ENCODE measurements at regions not wholly inside any gene's neighbourhood (a gene's known extent, or its start where the extent isn't known, plus 50 kb on each side); places are given as distances from the start of the nearest gene placed in this dataset.
"Not testable (repeated sequence)": the region's sequence is repeated elsewhere in the genome, so short reads cannot be mapped to it uniquely, and the experiment has no call there.

DNA sequence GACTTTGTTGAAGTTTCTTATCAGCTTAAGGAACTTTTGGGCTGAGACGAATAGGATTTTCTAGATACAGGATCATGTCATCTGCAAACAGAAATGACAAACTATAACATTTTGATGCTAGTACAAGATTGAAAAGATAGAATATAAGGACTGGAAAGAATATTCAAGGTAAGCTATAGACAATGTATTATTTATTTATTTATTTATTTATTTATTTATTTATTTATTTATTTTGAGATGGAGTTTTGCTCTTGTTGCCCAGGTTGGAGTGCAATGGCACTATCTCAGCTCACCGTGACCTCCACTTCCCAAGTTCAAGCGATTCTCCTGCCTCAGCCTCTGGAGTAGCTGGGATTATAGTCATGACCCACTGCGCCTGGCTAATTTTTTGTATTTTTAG lies 125.0 kb downstream of the OTOR start:
- not testable (repeated sequence) for H3K27ac ChIP-seq (ENCODE audit: low read depth in 1 of 3, low read length in 2 of 3); H3K4me1 ChIP-seq (ENCODE audit: control insufficient read depth in 3 of 3, insufficient read depth in 2 of 3, low read depth in 1 of 3, low read length in 2 of 3); DNase-seq; FAIRE-seq; H3K36me3 ChIP-seq (ENCODE audit: control insufficient read depth in 3 of 3, insufficient read depth in 2 of 3, low read depth in 1 of 3, low read length in 3 of 3); H3K9me3 ChIP-seq (ENCODE audit: control insufficient read depth in 2 of 2, insufficient read depth in 1 of 2, low read depth in 1 of 2, low read length in 1 of 2); H3K4me3 ChIP-seq (ENCODE audit: low read depth in 1 of 3, low read length in 3 of 3); H3K27me3 ChIP-seq (ENCODE audit: control insufficient read depth in 3 of 3, insufficient read depth in 3 of 3, low read length in 3 of 3)
- WGBS, 3 donors: 96 to 98% (median 96%) methylated on average over 4 of the region's 4 CpGs

DNA sequence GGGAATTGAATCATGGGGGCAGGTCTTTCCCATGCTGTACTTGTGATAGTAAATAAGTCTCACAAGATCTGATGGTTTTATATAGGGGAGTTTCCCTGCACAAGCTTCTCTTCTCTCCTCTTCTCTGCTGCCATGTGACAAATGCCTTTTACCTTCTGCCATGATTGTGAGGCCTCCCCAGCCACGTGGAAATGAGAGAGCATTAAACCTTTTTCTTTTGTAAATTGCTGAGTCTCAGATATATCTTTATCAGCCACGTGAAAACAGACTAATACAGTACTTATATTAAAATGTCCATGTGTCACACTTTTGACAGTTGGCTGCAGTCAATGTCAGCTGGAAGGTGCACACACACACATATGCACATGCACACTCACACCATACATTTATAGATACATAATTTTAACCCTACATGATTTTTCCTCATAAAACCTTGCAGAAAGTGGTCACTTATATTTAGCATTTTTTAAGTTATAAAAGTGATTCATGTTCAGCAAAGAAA lies 128.9 kb downstream of the OTOR start:
- H3K36me3 ChIP-seq (ENCODE audit: control insufficient read depth in 3 of 3, insufficient read depth in 2 of 3, low read depth in 1 of 3, low read length in 3 of 3): no peaks in the 10 kb centered on the region
- 16 to 42% (median 17%) methylated on average over 2 of the region's 2 CpGs for WGBS, 3 donors
- no peaks in the 10 kb centered on the region for H3K27me3 ChIP-seq (ENCODE audit: control insufficient read depth in 3 of 3, insufficient read depth in 3 of 3, low read length in 3 of 3)
- H3K27ac ChIP-seq (ENCODE audit: low read depth in 1 of 3, low read length in 2 of 3): no peak overlapping the region
- no peaks in the 10 kb centered on the region for H3K4me1 ChIP-seq (ENCODE audit: control insufficient read depth in 3 of 3, insufficient read depth in 2 of 3, low read depth in 1 of 3, low read length in 2 of 3)
- no peak overlapping the region for H3K4me3 ChIP-seq (ENCODE audit: low read depth in 1 of 3, low read length in 3 of 3)
- FAIRE-seq: no peak
- DNase-seq: no peak
- H3K9me3 ChIP-seq (ENCODE audit: control insufficient read depth in 2 of 2, insufficient read depth in 1 of 2, low read depth in 1 of 2, low read length in 1 of 2): no peaks in the 10 kb centered on the region

DNA sequence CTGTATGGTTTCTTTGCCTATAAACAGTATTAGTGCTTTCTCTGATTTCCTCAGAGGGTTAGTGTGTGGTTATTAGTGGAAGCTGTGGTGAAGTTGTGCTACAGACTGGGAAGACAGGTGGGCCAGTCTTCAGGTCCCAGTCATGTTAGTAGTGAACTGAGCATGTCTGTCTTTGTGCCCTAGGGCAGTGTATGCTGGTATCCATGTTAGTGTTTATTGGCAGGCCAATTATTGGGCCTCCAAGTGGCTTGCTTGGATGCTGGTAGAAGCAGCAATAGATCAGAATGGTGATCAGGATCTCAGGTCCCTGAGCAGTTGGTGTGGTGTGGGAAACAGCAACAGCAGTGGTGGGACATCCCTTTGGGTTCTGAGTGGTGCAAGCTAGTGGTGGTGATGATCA lies 137.6 kb downstream of the OTOR start:
- Histone ChIP-seq H3K27ac (ENCODE audit: low read depth in 1 of 3, low read length in 2 of 3) (no peak overlapping the region), H3K4me3 (ENCODE audit: low read depth in 1 of 3, low read length in 3 of 3) (no peak overlapping the region), H3K9me3 (ENCODE audit: control insufficient read depth in 2 of 2, insufficient read depth in 1 of 2, low read depth in 1 of 2, low read length in 1 of 2) (no peaks in the 10 kb centered on the region), H3K36me3 (ENCODE audit: control insufficient read depth in 3 of 3, insufficient read depth in 2 of 3, low read depth in 1 of 3, low read length in 3 of 3) (no peaks in the 10 kb centered on the region), H3K4me1 (ENCODE audit: control insufficient read depth in 3 of 3, insufficient read depth in 2 of 3, low read depth in 1 of 3, low read length in 2 of 3) (no peaks in the 10 kb centered on the region), H3K27me3 (ENCODE audit: control insufficient read depth in 3 of 3, insufficient read depth in 3 of 3, low read length in 3 of 3) (no peaks in the 10 kb centered on the region)
- FAIRE-seq (no peak), DNase-seq (no peak)

DNA sequence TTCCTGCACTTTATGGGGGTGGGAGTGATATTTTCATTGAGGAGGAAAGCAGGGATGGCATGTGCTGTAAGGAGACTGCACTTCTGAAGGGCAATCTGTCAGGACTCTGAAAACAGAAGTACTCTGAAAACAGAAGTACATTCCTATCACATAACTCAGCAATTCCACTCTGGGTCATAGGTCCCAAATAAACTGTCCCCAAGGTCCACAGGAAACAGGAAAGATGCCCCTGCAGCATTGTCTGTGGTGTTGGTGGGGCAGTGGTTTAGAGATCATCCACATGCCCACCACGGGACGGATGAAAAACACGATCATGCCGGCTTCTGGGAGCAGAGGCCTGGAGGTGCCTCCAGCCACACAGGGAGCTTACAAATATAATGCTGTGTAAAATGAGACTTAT lies 150.3 kb downstream of the OTOR start:
- no peaks in the 10 kb centered on the region for H3K4me1 ChIP-seq (ENCODE audit: control insufficient read depth in 3 of 3, insufficient read depth in 2 of 3, low read depth in 1 of 3, low read length in 2 of 3)
- no peak overlapping the region for H3K27ac ChIP-seq (ENCODE audit: low read depth in 1 of 3, low read length in 2 of 3)
- 75 to 93% (median 85%) methylated on average over 4 of the region's 4 CpGs for whole genome bisulfite sequencing, 3 donors
- H3K4me3 ChIP-seq (ENCODE audit: low read depth in 1 of 3, low read length in 3 of 3): no peak overlapping the region
- H3K36me3 ChIP-seq (ENCODE audit: control insufficient read depth in 3 of 3, insufficient read depth in 2 of 3, low read depth in 1 of 3, low read length in 3 of 3): no peaks in the 10 kb centered on the region
- H3K27me3 ChIP-seq (ENCODE audit: control insufficient read depth in 3 of 3, insufficient read depth in 3 of 3, low read length in 3 of 3): no peaks in the 10 kb centered on the region
- H3K9me3 ChIP-seq (ENCODE audit: control insufficient read depth in 2 of 2, insufficient read depth in 1 of 2, low read depth in 1 of 2, low read length in 1 of 2): no peaks in the 10 kb centered on the region
- no peak for DNase-seq
- FAIRE-seq: no peak

DNA sequence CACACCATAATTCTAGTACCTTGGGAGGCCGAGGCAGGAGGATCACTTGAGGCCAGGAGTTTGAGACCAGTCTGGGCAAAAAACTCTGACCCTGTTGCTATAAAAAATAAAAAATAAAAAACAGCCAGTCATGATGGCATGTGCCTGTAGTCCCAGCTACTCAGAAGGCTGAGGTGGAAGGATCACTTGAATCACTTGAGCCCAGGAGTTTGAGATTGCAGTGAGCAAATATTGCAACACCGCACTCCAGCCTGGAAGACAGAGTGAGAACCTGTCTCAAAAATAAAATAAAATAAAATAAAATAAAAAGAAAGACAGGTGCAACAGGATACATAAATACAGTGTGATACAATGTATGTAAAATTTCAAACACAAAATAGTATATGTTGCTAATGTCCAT lies 154.5 kb downstream of the OTOR start:
- H3K9me3 ChIP-seq (ENCODE audit: control insufficient read depth in 2 of 2, insufficient read depth in 1 of 2, low read depth in 1 of 2, low read length in 1 of 2): no peaks in the 10 kb centered on the region
- WGBS, 3 donors: 88 to 96% (median 91%) methylated on average over 2 of the region's 2 CpGs
- FAIRE-seq (no peak), DNase-seq (no peak)
- no peaks in the 10 kb centered on the region for H3K4me1 ChIP-seq (ENCODE audit: control insufficient read depth in 3 of 3, insufficient read depth in 2 of 3, low read depth in 1 of 3, low read length in 2 of 3)
- no peaks in the 10 kb centered on the region for H3K36me3 ChIP-seq (ENCODE audit: control insufficient read depth in 3 of 3, insufficient read depth in 2 of 3, low read depth in 1 of 3, low read length in 3 of 3)
- H3K27ac ChIP-seq (ENCODE audit: low read depth in 1 of 3, low read length in 2 of 3): no peak overlapping the region
- no peaks in the 10 kb centered on the region for H3K27me3 ChIP-seq (ENCODE audit: control insufficient read depth in 3 of 3, insufficient read depth in 3 of 3, low read length in 3 of 3)
- H3K4me3 ChIP-seq (ENCODE audit: low read depth in 1 of 3, low read length in 3 of 3): no peak overlapping the region

DNA sequence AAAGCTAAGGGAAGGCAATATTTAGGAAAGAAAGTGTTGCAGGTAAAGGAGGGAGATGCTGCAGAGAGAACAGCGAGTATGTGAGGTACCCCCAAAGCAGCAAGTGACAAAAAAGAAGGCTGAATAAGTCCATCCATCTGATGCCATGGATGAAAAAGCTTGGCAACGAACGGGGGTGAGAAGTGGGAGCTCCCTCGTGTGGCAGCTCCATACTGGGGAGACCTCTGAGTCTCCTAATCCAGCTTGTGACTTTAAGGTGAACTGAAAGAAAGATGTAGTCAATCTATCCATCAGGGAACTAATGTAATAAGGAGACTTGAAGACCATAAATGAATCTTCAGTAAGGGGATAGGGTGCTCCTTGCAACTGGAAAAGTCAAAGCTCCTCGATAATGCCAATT lies 156.6 kb downstream of the OTOR start:
- DNase-seq (no peak), FAIRE-seq (no peak)
- no peak overlapping the region for H3K27ac ChIP-seq (ENCODE audit: low read depth in 1 of 3, low read length in 2 of 3)
- H3K27me3 ChIP-seq (ENCODE audit: control insufficient read depth in 3 of 3, insufficient read depth in 3 of 3, low read length in 3 of 3): no peaks in the 10 kb centered on the region
- H3K4me1 ChIP-seq (ENCODE audit: control insufficient read depth in 3 of 3, insufficient read depth in 2 of 3, low read depth in 1 of 3, low read length in 2 of 3): no peaks in the 10 kb centered on the region
- WGBS, 3 donors: 39 to 55% (median 51%) methylated on average over 5 of the region's 5 CpGs
- H3K9me3 ChIP-seq (ENCODE audit: control insufficient read depth in 2 of 2, insufficient read depth in 1 of 2, low read depth in 1 of 2, low read length in 1 of 2): no peaks in the 10 kb centered on the region
- no peaks in the 10 kb centered on the region for H3K36me3 ChIP-seq (ENCODE audit: control insufficient read depth in 3 of 3, insufficient read depth in 2 of 3, low read depth in 1 of 3, low read length in 3 of 3)
- H3K4me3 ChIP-seq (ENCODE audit: low read depth in 1 of 3, low read length in 3 of 3): no peak overlapping the region

DNA sequence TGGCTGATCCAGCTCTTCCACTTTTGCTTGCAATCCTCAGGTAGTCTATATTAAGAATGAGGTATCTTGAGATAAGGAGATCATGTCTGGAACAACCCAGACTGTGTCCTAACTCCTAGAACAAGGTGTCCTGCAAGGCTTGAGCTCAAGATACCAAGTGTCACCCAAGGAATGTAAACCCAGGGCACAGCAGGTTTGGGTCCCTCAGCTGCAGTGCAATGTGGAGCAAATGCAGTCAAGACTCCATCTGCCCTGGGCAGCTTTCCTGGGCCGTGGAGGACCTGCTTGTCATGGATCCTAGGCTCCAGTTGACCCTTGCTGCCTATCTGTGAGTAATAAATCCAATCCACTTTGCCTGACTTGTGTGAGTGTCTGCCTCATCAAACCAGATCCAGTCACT lies 166.1 kb downstream of the OTOR start:
- no peaks in the 10 kb centered on the region for H3K9me3 ChIP-seq (ENCODE audit: control insufficient read depth in 2 of 2, insufficient read depth in 1 of 2, low read depth in 1 of 2, low read length in 1 of 2)
- H3K27ac ChIP-seq (ENCODE audit: low read depth in 1 of 3, low read length in 2 of 3): no peak overlapping the region
- no peaks in the 10 kb centered on the region for H3K36me3 ChIP-seq (ENCODE audit: control insufficient read depth in 3 of 3, insufficient read depth in 2 of 3, low read depth in 1 of 3, low read length in 3 of 3)
- no peak for DNase-seq
- H3K27me3 ChIP-seq (ENCODE audit: control insufficient read depth in 3 of 3, insufficient read depth in 3 of 3, low read length in 3 of 3): no peaks in the 10 kb centered on the region
- no peak overlapping the region for H3K4me3 ChIP-seq (ENCODE audit: low read depth in 1 of 3, low read length in 3 of 3)
- FAIRE-seq: no peak
- WGBS, 3 donors: 43 to 63% (median 52%) methylated on average over 1 of the region's 1 CpG
- H3K4me1 ChIP-seq (ENCODE audit: control insufficient read depth in 3 of 3, insufficient read depth in 2 of 3, low read depth in 1 of 3, low read length in 2 of 3): no peaks in the 10 kb centered on the region

DNA sequence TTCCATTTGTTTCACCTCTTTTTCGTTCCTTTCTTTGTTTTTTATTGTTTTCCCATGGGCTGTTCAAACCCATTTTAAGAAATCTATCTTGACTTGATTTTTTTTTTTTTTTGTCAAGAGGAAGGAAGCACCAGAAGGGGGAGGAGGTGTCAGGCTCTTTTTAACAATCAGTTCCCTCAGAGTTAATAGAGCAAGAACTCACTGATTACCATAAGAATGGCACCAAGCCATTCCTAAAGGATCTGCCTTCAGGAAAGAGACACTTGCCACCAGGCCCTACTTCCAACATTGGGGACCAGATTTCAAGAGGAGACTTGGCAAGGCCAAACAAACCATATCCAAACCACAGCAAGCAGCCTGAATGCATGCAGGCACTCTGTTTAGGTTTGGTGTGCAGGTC lies 168.0 kb downstream of the OTOR start:
- 55 to 72% (median 72%) methylated on average over 1 of the region's 1 CpG for WGBS, 3 donors
- no peak for FAIRE-seq
- Histone ChIP-seq H3K9me3 (ENCODE audit: control insufficient read depth in 2 of 2, insufficient read depth in 1 of 2, low read depth in 1 of 2, low read length in 1 of 2) (no peaks in the 10 kb centered on the region), H3K27me3 (ENCODE audit: control insufficient read depth in 3 of 3, insufficient read depth in 3 of 3, low read length in 3 of 3) (no peaks in the 10 kb centered on the region), H3K4me3 (ENCODE audit: low read depth in 1 of 3, low read length in 3 of 3) (no peak overlapping the region), H3K27ac (ENCODE audit: low read depth in 1 of 3, low read length in 2 of 3) (no peak overlapping the region), H3K36me3 (ENCODE audit: control insufficient read depth in 3 of 3, insufficient read depth in 2 of 3, low read depth in 1 of 3, low read length in 3 of 3) (no peaks in the 10 kb centered on the region), H3K4me1 (ENCODE audit: control insufficient read depth in 3 of 3, insufficient read depth in 2 of 3, low read depth in 1 of 3, low read length in 2 of 3) (no peaks in the 10 kb centered on the region)
- DNase-seq: no peak

DNA sequence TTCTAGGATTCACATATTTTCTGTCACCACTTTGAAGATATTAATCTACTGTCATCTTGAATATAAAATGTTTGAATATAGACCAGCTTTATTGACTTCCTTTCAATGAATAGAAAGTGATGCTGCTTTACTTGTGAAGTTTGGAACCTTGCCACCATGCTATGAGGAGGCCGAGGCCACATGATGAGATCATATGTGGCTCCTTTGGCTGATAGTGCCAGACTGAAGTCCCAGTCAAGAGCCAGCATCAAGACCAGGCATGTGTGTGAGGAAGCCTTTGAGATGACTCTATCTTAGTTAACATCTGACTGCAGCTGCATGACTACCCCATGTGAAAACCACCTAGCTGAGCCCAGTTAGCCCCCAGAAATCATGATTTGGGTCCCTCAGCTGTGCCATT lies 169.5 kb downstream of the OTOR start:
- Histone ChIP-seq H3K4me1 (ENCODE audit: control insufficient read depth in 3 of 3, insufficient read depth in 2 of 3, low read depth in 1 of 3, low read length in 2 of 3) (no peaks in the 10 kb centered on the region), H3K27me3 (ENCODE audit: control insufficient read depth in 3 of 3, insufficient read depth in 3 of 3, low read length in 3 of 3) (no peaks in the 10 kb centered on the region), H3K36me3 (ENCODE audit: control insufficient read depth in 3 of 3, insufficient read depth in 2 of 3, low read depth in 1 of 3, low read length in 3 of 3) (no peaks in the 10 kb centered on the region), H3K9me3 (ENCODE audit: control insufficient read depth in 2 of 2, insufficient read depth in 1 of 2, low read depth in 1 of 2, low read length in 1 of 2) (no peaks in the 10 kb centered on the region), H3K4me3 (ENCODE audit: low read depth in 1 of 3, low read length in 3 of 3) (no peak overlapping the region), H3K27ac (ENCODE audit: low read depth in 1 of 3, low read length in 2 of 3) (no peak overlapping the region)
- 14 to 42% (median 23%) methylated on average over 1 of the region's 1 CpG for WGBS, 3 donors
- DNase-seq (no peak), FAIRE-seq (no peak)

Measured in small intestine (tissue), 7 donors.